AML-193 (cell line): ENCODE measurements at regions not wholly inside any gene's neighbourhood (a gene's known extent, or its start where the extent isn't known, plus 50 kb on each side); places are given as distances from the start of the nearest gene placed in this dataset.

Experiments used
- DNase-seq, 2 experiments: peaks; one replicate each; lab custom pipeline; 2025; lab: John Stamatoyannopoulos, UW

- peak; percentile 76 to 77 for DNase-seq
These were observed 161.0 kb upstream of the RNF32 start for GRCh38 chr7:156479596-156479995.

GRCh38 chr7:156478486-156478885, 162.1 kb upstream of the RNF32 start:
- no peak for DNase-seq

GRCh38 chr7:156475666-156476065, 164.9 kb upstream of the RNF32 start:
- DNase-seq = no peak

- DNase-seq = no peak
These were observed 165.4 kb upstream of the RNF32 start for GRCh38 chr7:156475179-156475578.

GRCh38 chr7:156474241-156474743, 166.3 kb upstream of the RNF32 start:
- DNase-seq = no peak

GRCh38 chr7:156473476-156474240, 166.9 kb upstream of the RNF32 start:
- DNase-seq = peak; percentile 46 to 49

- no peak for DNase-seq
These were observed 168.3 kb upstream of the RNF32 start for GRCh38 chr7:156472267-156472666.

- DNase-seq = no peak
These were observed 169.9 kb upstream of the RNF32 start for GRCh38 chr7:156470399-156471320.

- no peak for DNase-seq
These were observed 173.5 kb upstream of the RNF32 start for GRCh38 chr7:156466955-156467625.

- DNase-seq = no peak
These were observed 174.3 kb upstream of the RNF32 start for GRCh38 chr7:156466272-156466671.

- DNase-seq = no peak
These were observed 175.4 kb upstream of the RNF32 start for GRCh38 chr7:156465186-156465585.

- no peak for DNase-seq
These were observed 176.2 kb upstream of the RNF32 start for GRCh38 chr7:156464339-156464738.

- no peak for DNase-seq
These were observed 177.3 kb upstream of the RNF32 start for GRCh38 chr7:156463280-156463679.

- DNase-seq = no peak
These were observed 178.5 kb upstream of the RNF32 start for GRCh38 chr7:156461881-156462665.

GRCh38 chr7:156460858-156461627, 179.5 kb upstream of the RNF32 start:
- no peak for DNase-seq

- DNase-seq = no peak
These were observed 181.0 kb upstream of the RNF32 start for GRCh38 chr7:156459582-156459981.

- DNase-seq = no peak
These were observed 181.5 kb upstream of the RNF32 start for GRCh38 chr7:156459067-156459466.

- no peak for DNase-seq
These were observed 182.6 kb upstream of the RNF32 start for GRCh38 chr7:156458011-156458410.

- no peak for DNase-seq
These were observed 184.0 kb upstream of the RNF32 start for GRCh38 chr7:156456503-156457115.

GRCh38 chr7:156456032-156456431, 184.5 kb upstream of the RNF32 start:
- no peak for DNase-seq
